ENCODE measurements at regions not wholly inside any gene's neighbourhood (a gene's known extent, or its start where the extent isn't known, plus 50 kb on each side); places are given as distances from the start of the nearest gene placed in this dataset.

DNA sequence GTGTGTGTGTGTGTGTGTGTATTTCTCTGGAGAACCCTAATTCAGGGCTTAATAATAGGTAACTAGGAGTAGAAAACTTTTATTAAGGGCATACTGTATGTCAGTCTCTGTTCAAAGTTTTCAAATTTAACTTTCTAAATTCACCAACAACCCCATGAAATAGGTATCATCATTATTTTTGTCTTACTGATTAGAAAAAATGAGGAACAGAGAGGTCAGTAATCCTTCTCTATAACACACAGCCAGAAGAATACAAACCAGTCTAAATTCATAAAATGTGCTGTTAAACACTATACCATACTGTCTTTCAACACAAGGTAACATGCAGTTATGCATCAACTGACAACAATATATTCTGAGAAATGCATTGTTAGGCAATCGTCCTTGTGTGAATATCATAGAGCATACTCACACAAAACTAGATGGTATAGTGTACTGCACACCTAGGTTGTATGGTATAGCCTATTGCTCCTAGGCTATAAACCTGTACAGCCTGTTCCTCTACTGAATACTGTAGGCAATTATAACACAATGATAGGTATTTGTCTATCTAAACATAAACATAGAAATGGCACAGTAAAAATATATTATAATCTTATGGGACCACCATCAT, 143.1 kb downstream of the PTH2R start:
- TF ChIP-seq POLR2AphosphoS5 (IDR thresholded peaks at IDR 0.05) (no peak), EP300 (conservative IDR thresholded peaks at IDR 0.05; ENCODE audit: poor library complexity, severe bottlenecking) (no peak), EZH2 (IDR thresholded peaks at IDR 0.05; ENCODE audit: borderline replicate concordance, insufficient read depth, low read length, poor library complexity, severe bottlenecking) (no peak), SMC3 (conservative IDR thresholded peaks at IDR 0.05; ENCODE audit: poor library complexity) (no peak)
- TF ChIP-seq, protein P1, sequence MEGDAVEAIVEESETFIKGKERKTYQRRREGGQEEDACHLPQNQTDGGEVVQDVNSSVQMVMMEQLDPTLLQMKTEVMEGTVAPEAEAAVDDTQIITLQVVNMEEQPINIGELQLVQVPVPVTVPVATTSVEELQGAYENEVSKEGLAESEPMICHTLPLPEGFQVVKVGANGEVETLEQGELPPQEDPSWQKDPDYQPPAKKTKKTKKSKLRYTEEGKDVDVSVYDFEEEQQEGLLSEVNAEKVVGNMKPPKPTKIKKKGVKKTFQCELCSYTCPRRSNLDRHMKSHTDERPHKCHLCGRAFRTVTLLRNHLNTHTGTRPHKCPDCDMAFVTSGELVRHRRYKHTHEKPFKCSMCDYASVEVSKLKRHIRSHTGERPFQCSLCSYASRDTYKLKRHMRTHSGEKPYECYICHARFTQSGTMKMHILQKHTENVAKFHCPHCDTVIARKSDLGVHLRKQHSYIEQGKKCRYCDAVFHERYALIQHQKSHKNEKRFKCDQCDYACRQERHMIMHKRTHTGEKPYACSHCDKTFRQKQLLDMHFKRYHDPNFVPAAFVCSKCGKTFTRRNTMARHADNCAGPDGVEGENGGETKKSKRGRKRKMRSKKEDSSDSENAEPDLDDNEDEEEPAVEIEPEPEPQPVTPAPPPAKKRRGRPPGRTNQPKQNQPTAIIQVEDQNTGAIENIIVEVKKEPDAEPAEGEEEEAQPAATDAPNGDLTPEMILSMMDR (IDR thresholded peaks at IDR 0.05; ENCODE audit: poor library complexity, severe bottlenecking) = no peak
- TF ChIP-seq, protein P2, sequence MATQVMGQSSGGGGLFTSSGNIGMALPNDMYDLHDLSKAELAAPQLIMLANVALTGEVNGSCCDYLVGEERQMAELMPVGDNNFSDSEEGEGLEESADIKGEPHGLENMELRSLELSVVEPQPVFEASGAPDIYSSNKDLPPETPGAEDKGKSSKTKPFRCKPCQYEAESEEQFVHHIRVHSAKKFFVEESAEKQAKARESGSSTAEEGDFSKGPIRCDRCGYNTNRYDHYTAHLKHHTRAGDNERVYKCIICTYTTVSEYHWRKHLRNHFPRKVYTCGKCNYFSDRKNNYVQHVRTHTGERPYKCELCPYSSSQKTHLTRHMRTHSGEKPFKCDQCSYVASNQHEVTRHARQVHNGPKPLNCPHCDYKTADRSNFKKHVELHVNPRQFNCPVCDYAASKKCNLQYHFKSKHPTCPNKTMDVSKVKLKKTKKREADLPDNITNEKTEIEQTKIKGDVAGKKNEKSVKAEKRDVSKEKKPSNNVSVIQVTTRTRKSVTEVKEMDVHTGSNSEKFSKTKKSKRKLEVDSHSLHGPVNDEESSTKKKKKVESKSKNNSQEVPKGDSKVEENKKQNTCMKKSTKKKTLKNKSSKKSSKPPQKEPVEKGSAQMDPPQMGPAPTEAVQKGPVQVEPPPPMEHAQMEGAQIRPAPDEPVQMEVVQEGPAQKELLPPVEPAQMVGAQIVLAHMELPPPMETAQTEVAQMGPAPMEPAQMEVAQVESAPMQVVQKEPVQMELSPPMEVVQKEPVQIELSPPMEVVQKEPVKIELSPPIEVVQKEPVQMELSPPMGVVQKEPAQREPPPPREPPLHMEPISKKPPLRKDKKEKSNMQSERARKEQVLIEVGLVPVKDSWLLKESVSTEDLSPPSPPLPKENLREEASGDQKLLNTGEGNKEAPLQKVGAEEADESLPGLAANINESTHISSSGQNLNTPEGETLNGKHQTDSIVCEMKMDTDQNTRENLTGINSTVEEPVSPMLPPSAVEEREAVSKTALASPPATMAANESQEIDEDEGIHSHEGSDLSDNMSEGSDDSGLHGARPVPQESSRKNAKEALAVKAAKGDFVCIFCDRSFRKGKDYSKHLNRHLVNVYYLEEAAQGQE (IDR thresholded peaks at IDR 0.05; ENCODE audit: borderline replicate concordance) = no peak
